Loucy (cell line): ENCODE measurements at regions not wholly inside any gene's neighbourhood (a gene's known extent, or its start where the extent isn't known, plus 50 kb on each side); places are given as distances from the start of the nearest gene placed in this dataset.

Experiments
- H2AFZ ChIP-seq: fragments of 200-600 bp; sonication (generic); 2 replicates; pipeline ENCODE4 v1.6.0; 2016; ENCODE audit warnings: antibody characterized with exemption, mild to moderate bottlenecking, low read length, moderate library complexity
- H3F3A ChIP-seq: fragments of 200-600 bp; 2 replicates; pipeline ENCODE4 v1.6.0; 2016; ENCODE audit warnings: antibody characterized with exemption, low read depth, mild to moderate bottlenecking
- H3K27me3 ChIP-seq: fragments of 200-600 bp; sonication (generic); 2 replicates; pipeline ENCODE4 v1.6.1; 2014; ENCODE audit warnings: low read length, mild to moderate bottlenecking; ENCODE audit not compliant: insufficient read depth, poor library complexity, severe bottlenecking
- H3K36me3 ChIP-seq: fragments of 200-600 bp; sonication (generic); 2 replicates; pipeline ENCODE4 v1.6.1; 2016; ENCODE audit warnings: low read length; ENCODE audit not compliant: insufficient read depth
- H3K4me1 ChIP-seq: fragments of 200-600 bp; sonication (generic); 2 replicates; pipeline ENCODE4 v1.5.1; 2014; ENCODE audit warnings: low read length, mild to moderate bottlenecking; ENCODE audit not compliant: insufficient read depth, poor library complexity, severe bottlenecking
- H3K4me2 ChIP-seq: fragments of 200-600 bp; sonication (generic); 2 replicates; pipeline ENCODE4 v1.6.0; 2014; ENCODE audit warnings: antibody characterized with exemption, low read length, low read depth, mild to moderate bottlenecking; ENCODE audit not compliant: poor library complexity, severe bottlenecking
- H3K4me3 ChIP-seq: fragments of 200-600 bp; sonication (generic); 2 replicates; pipeline ENCODE4 v1.5.1; 2014; ENCODE audit warnings: low read length, mild to moderate bottlenecking, mixed read lengths; ENCODE audit not compliant: poor library complexity, severe bottlenecking
- H3K79me2 ChIP-seq: fragments of 200-600 bp; sonication (generic); 2 replicates; pipeline ENCODE4 v1.6.1; 2014; ENCODE audit warnings: low read length; ENCODE audit not compliant: insufficient read depth
- H3K9ac ChIP-seq: fragments of 200-600 bp; sonication (generic); 2 replicates; pipeline ENCODE4 v1.6.0; 2014; ENCODE audit warnings: mild to moderate bottlenecking, low read depth, low read length, moderate library complexity; ENCODE audit not compliant: poor library complexity, severe bottlenecking
- H3K9me2 ChIP-seq: fragments of 200-600 bp; sonication (generic); replicated peaks from 2 replicates; pipeline ENCODE4 v1.6.1; 2016; ENCODE audit warnings: low read depth, low read length, mixed read lengths
- H3K9me3 ChIP-seq: fragments of 200-600 bp; sonication (generic); 2 replicates; pipeline ENCODE4 v1.6.1; 2014; ENCODE audit warnings: mild to moderate bottlenecking, antibody characterized with exemption, low read length, low read depth; ENCODE audit not compliant: insufficient read depth
- H4K20me1 ChIP-seq: fragments of 200-600 bp; sonication (generic); 2 replicates; pipeline ENCODE4 v1.6.0; 2014; ENCODE audit warnings: antibody characterized with exemption, low read length, mild to moderate bottlenecking; ENCODE audit not compliant: insufficient read depth, poor library complexity, severe bottlenecking
- CTCF ChIP-seq: fragments of 200-600 bp; sonication (generic); conservative IDR thresholded peaks from 2 replicates; pipeline ENCODE4 v1.5.1; 2014; ENCODE audit warnings: mild to moderate bottlenecking, antibody characterized with exemption, low read length
- EZH2phosphoT487 ChIP-seq: fragments of 200-600 bp; IDR thresholded peaks from 2 replicates; pipeline ENCODE4 v1.6.1; 2018; ENCODE audit warnings: antibody characterized with exemption, mild to moderate bottlenecking, moderate library complexity, borderline replicate concordance

- no peak overlapping the region for H3K4me3 ChIP-seq
- no peak for TF ChIP-seq CTCF
- TF ChIP-seq EZH2phosphoT487: no peak
- H3K9me3 ChIP-seq: no peaks in the 10 kb centered on the region
- H3K9ac ChIP-seq: no peak overlapping the region
- H3K79me2 ChIP-seq: no peaks in the 10 kb centered on the region
- no peak overlapping the region for H2AFZ ChIP-seq
- H3F3A ChIP-seq: no peaks in the 10 kb centered on the region
- H3K27me3 ChIP-seq: no peaks in the 10 kb centered on the region
- no peaks in the 10 kb centered on the region for H4K20me1 ChIP-seq
- no peaks in the 10 kb centered on the region for H3K36me3 ChIP-seq
- H3K9me2 ChIP-seq: no peaks in the 10 kb centered on the region
- H3K4me2 ChIP-seq: no peak overlapping the region
- H3K4me1 ChIP-seq: no peaks in the 10 kb centered on the region
Measured at GRCh38 chr3:181635141-181635540, 76.6 kb upstream of the SOX2 start.

- no peaks in the 10 kb centered on the region for H3K9me2 ChIP-seq
- H3F3A ChIP-seq: no peaks in the 10 kb centered on the region
- TF ChIP-seq EZH2phosphoT487 (no peak), CTCF (no peak)
- no peak overlapping the region for H3K4me2 ChIP-seq
- H3K36me3 ChIP-seq: no peaks in the 10 kb centered on the region
- H3K4me3 ChIP-seq: no peak overlapping the region
- no peaks in the 10 kb centered on the region for H3K27me3 ChIP-seq
- H3K4me1 ChIP-seq: no peaks in the 10 kb centered on the region
- H2AFZ ChIP-seq: no peak overlapping the region
- H4K20me1 ChIP-seq: no peaks in the 10 kb centered on the region
- H3K79me2 ChIP-seq: no peaks in the 10 kb centered on the region
- no peaks in the 10 kb centered on the region for H3K9me3 ChIP-seq
- H3K9ac ChIP-seq: no peak overlapping the region
Measured at GRCh38 chr3:181633556-181633955, 78.2 kb upstream of the SOX2 start.

- no peak overlapping the region for H2AFZ ChIP-seq
- H3K36me3 ChIP-seq: no peaks in the 10 kb centered on the region
- H3K79me2 ChIP-seq: no peaks in the 10 kb centered on the region
- no peak overlapping the region for H3K4me2 ChIP-seq
- H3K9me2 ChIP-seq: no peaks in the 10 kb centered on the region
- H3K4me3 ChIP-seq: no peak overlapping the region
- H3K9ac ChIP-seq: no peak overlapping the region
- no peaks in the 10 kb centered on the region for H3K27me3 ChIP-seq
- no peaks in the 10 kb centered on the region for H3F3A ChIP-seq
- H3K4me1 ChIP-seq: no peaks in the 10 kb centered on the region
- no peaks in the 10 kb centered on the region for H4K20me1 ChIP-seq
- TF ChIP-seq EZH2phosphoT487 (no peak), CTCF (no peak)
- no peaks in the 10 kb centered on the region for H3K9me3 ChIP-seq
Measured at GRCh38 chr3:181631901-181632300, 79.8 kb upstream of the SOX2 start.
